ENCODE measurements at regions not wholly inside any gene's neighbourhood (a gene's known extent, or its start where the extent isn't known, plus 50 kb on each side); places are given as distances from the start of the nearest gene placed in this dataset.

DNA sequence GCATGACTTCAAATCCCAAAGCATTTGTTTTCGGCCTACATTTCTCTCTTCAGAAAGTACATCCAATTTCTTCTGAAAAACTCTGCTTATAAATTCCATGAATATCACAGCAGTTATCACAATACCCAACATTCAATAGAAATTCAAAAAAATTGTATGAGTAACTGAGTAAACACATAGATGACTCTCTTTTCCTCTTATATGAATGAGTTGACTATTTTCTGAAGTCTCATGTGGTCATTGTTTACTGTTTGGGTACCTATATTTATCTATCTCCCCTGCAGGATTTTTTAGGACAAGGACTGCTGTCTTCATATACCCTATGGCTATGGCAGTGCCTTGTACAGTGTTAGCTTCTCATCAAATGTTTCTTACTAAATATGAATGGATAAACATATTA lies 157.1 kb downstream of the HTR1A start:
- FAIRE-seq, result no peak
- POLR2A ChIA-PET, result no interaction called here
- in situ Hi-C loops (cut with MboI), result no loop called here

DNA sequence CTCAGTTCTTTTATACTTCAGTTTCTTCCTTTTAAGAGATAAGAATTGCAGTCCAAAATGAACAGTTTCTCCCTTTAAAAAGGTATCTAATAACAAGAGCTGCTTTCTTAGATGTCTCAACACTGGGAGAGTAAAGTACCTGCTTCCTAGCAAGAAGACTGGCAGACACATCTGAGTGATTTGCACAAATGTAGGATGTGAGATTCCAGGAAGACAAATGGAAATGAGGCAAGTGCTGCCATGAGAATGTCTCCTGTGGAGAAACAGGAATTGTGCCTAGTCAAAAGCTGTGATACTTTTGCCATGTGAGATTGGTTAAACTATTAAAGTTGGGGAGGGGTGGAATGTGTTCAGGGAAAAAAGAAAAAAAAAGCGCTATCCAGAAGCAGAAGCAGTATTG lies 159.1 kb downstream of the HTR1A start:
- in situ Hi-C loops (cut with MboI) (no loop called here), intact Hi-C loops (cut with micrococcal nuclease) (no loop called here)
- no TSS peak for BruUV-seq (replicated peaks)
- CTCF ChIA-PET (ENCODE audit: low intra/inter-chr PET ratio), result no interaction called here
- Histone ChIP-seq H3K79me2 (ENCODE audit: control insufficient read depth, insufficient read depth, low read length) (no peaks in the 10 kb centered on the region), H3K36me3 (ENCODE audit: control insufficient read depth, insufficient read depth, low read length) (no peaks in the 10 kb centered on the region), H3K9me1 (ENCODE audit: control insufficient read depth, insufficient read depth, low read length) (no peaks in the 10 kb centered on the region), H2AFZ (ENCODE audit: low read depth, low read length) (no peak overlapping the region), H3K9me3 (replicated peaks; ENCODE audit: control insufficient read depth, insufficient read depth, low read depth, low read length) (no peaks in the 10 kb centered on the region), H3K27me3 (ENCODE audit: control insufficient read depth in 2 of 2, insufficient read depth in 2 of 2, low read length in 2 of 2) (no peaks in the 10 kb centered on the region), H3K4me3 (no peak overlapping the region), H3K9ac (ENCODE audit: insufficient read depth in 1 of 2, low read depth in 2 of 2, low read length in 2 of 2) (no peak overlapping the region), H3K4me1 (replicated peaks in 1 of 2; ENCODE audit: control insufficient read depth in 2 of 2, insufficient read depth in 2 of 2, low read length in 2 of 2) (no peaks in the 10 kb centered on the region), H4K20me1 (replicated peaks; ENCODE audit: control insufficient read depth, insufficient read depth, low read length) (no peaks in the 10 kb centered on the region), H3K4me2 (ENCODE audit: insufficient read depth, low read length) (no peak overlapping the region), H3K27ac (ENCODE audit: extremely low read depth, low read depth, low read length) (no peak overlapping the region)
- POLR2A ChIA-PET, result no interaction called here
- no peak for DNase-seq (ENCODE audit: extremely low read depth in 1 of 4, low spot score in 3 of 4)
- ATAC-seq, result no peak
- no peak for FAIRE-seq
- WGBS (ENCODE audit: insufficient coverage, low coverage, missing lambda C conversion rate), result 0% methylated on average over 1 of the region's 1 CpG
- TF ChIP-seq THRAP3 (IDR thresholded peaks at IDR 0.05; ENCODE audit: borderline replicate concordance), result no peak
- no peak for TF ChIP-seq ERF (CRISPR knock-in tag; IDR thresholded peaks at IDR 0.05)
- TF ChIP-seq ELF1 (tag; IDR thresholded peaks at IDR 0.05), result no peak

More for the DNA sequence above, 157.1 kb downstream of the HTR1A start:
- CTCF ChIA-PET (ENCODE audit: low intra/inter-chr PET ratio), result no interaction called here
- Histone ChIP-seq H3K36me3 (ENCODE audit: control insufficient read depth, insufficient read depth, low read length) (no peaks in the 10 kb centered on the region), H3K9me1 (ENCODE audit: control insufficient read depth, insufficient read depth, low read length) (no peaks in the 10 kb centered on the region), H3K27me3 (ENCODE audit: control insufficient read depth in 2 of 2, insufficient read depth in 2 of 2, low read length in 2 of 2) (no peaks in the 10 kb centered on the region), H3K79me2 (ENCODE audit: control insufficient read depth, insufficient read depth, low read length) (no peaks in the 10 kb centered on the region), H3K9me3 (replicated peaks; ENCODE audit: control insufficient read depth, insufficient read depth, low read depth, low read length) (no peaks in the 10 kb centered on the region), H2AFZ (ENCODE audit: low read depth, low read length) (no peak overlapping the region), H3K4me2 (ENCODE audit: insufficient read depth, low read length) (no peak overlapping the region), H4K20me1 (replicated peaks; ENCODE audit: control insufficient read depth, insufficient read depth, low read length) (no peaks in the 10 kb centered on the region), H3K27ac (ENCODE audit: extremely low read depth, low read depth, low read length) (no peak overlapping the region), H3K4me3 (no peak overlapping the region), H3K9ac (ENCODE audit: insufficient read depth in 1 of 2, low read depth in 2 of 2, low read length in 2 of 2) (no peak overlapping the region), H3K4me1 (replicated peaks in 1 of 2; ENCODE audit: control insufficient read depth in 2 of 2, insufficient read depth in 2 of 2, low read length in 2 of 2) (no peaks in the 10 kb centered on the region)
- WGBS (ENCODE audit: insufficient coverage, low coverage, missing lambda C conversion rate), result 0% methylated on average over 1 of the region's 1 CpG
- ATAC-seq (no peak), DNase-seq (ENCODE audit: extremely low read depth in 1 of 4, low spot score in 3 of 4) (no peak)
- intact Hi-C loops (cut with micrococcal nuclease), result no loop called here
- TF ChIP-seq GTF2A2 (tag; IDR thresholded peaks at IDR 0.05), result no peak
- no TSS peak for BruUV-seq (replicated peaks)

Data from K562 (cell line).